ENCODE measurements at regions not wholly inside any gene's neighbourhood (a gene's known extent, or its start where the extent isn't known, plus 50 kb on each side); places are given as distances from the start of the nearest gene placed in this dataset.

GRCh38 chr13:73966331-73966730, 167.9 kb downstream of the KLF12 start:
- no peak for DNase-seq (ENCODE audit: low spot score)

- DNase-seq (ENCODE audit: low spot score): no peak
Observed at GRCh38 chr13:73962284-73962683, 171.9 kb downstream of the KLF12 start.

GRCh38 chr13:73961181-73961580, 173.0 kb downstream of the KLF12 start:
- no peak for DNase-seq (ENCODE audit: low spot score)

GRCh38 chr13:73960474-73960873, 173.7 kb downstream of the KLF12 start:
- DNase-seq (ENCODE audit: low spot score): no peak

- DNase-seq (ENCODE audit: low spot score): no peak
Observed at GRCh38 chr13:73958657-73959397, 175.4 kb downstream of the KLF12 start.

GRCh38 chr13:73957889-73958288, 176.3 kb downstream of the KLF12 start:
- DNase-seq (ENCODE audit: low spot score): no peak

GRCh38 chr13:73956795-73957408, 177.3 kb downstream of the KLF12 start:
- DNase-seq (ENCODE audit: low spot score): no peak

- no peak for DNase-seq (ENCODE audit: low spot score)
Observed at GRCh38 chr13:73955977-73956500, 178.2 kb downstream of the KLF12 start.

GRCh38 chr13:73954808-73955207, 179.4 kb downstream of the KLF12 start:
- DNase-seq (ENCODE audit: low spot score): no peak

- DNase-seq (ENCODE audit: low spot score): no peak
Observed at GRCh38 chr13:73952648-73953047, 181.6 kb downstream of the KLF12 start.

GRCh38 chr13:73948848-73949529, 185.2 kb downstream of the KLF12 start:
- no peak for DNase-seq (ENCODE audit: low spot score)

GRCh38 chr13:73945871-73946270, 188.3 kb downstream of the KLF12 start:
- no peak for DNase-seq (ENCODE audit: low spot score)

GRCh38 chr13:73945382-73945781, 188.8 kb downstream of the KLF12 start:
- DNase-seq (ENCODE audit: low spot score): no peak

GRCh38 chr13:73943965-73944233, 190.3 kb downstream of the KLF12 start:
- no peak for DNase-seq (ENCODE audit: low spot score)

GRCh38 chr13:73943137-73943964, 190.9 kb downstream of the KLF12 start:
- no peak for DNase-seq (ENCODE audit: low spot score)

- DNase-seq (ENCODE audit: low spot score): no peak
Observed at GRCh38 chr13:73941752-73942151, 192.5 kb downstream of the KLF12 start.

GRCh38 chr13:73940098-73940497, 194.1 kb downstream of the KLF12 start:
- no peak for DNase-seq (ENCODE audit: low spot score)

GRCh38 chr13:73939603-73940002, 194.6 kb downstream of the KLF12 start:
- no peak for DNase-seq (ENCODE audit: low spot score)

GRCh38 chr13:73939071-73939380, 195.2 kb downstream of the KLF12 start:
- no peak for DNase-seq (ENCODE audit: low spot score)

- DNase-seq (ENCODE audit: low spot score): peak; percentile 76
Observed at GRCh38 chr13:73938372-73939070, 195.7 kb downstream of the KLF12 start.

- DNase-seq (ENCODE audit: low spot score): no peak
Observed at GRCh38 chr13:73937441-73937840, 196.8 kb downstream of the KLF12 start.

- DNase-seq (ENCODE audit: low spot score): no peak
Observed at GRCh38 chr13:73935991-73936390, 198.2 kb downstream of the KLF12 start.

All from kidney capillary endothelial cell (primary cell).